Fibroblast of skin of left biceps (primary cell): ENCODE measurements at regions not wholly inside any gene's neighbourhood (a gene's known extent, or its start where the extent isn't known, plus 50 kb on each side); places are given as distances from the start of the nearest gene placed in this dataset.
"Not testable (repeated sequence)": the region's sequence is repeated elsewhere in the genome, so short reads cannot be mapped to it uniquely, and the experiment has no call there.

Experiments used
- DNase-seq, 2 experiments: peaks; one replicate each; pipeline ENCODE4 v3.0.0-alpha.2; 2013; ENCODE audit warnings: low read depth in 2 of 2

DNA sequence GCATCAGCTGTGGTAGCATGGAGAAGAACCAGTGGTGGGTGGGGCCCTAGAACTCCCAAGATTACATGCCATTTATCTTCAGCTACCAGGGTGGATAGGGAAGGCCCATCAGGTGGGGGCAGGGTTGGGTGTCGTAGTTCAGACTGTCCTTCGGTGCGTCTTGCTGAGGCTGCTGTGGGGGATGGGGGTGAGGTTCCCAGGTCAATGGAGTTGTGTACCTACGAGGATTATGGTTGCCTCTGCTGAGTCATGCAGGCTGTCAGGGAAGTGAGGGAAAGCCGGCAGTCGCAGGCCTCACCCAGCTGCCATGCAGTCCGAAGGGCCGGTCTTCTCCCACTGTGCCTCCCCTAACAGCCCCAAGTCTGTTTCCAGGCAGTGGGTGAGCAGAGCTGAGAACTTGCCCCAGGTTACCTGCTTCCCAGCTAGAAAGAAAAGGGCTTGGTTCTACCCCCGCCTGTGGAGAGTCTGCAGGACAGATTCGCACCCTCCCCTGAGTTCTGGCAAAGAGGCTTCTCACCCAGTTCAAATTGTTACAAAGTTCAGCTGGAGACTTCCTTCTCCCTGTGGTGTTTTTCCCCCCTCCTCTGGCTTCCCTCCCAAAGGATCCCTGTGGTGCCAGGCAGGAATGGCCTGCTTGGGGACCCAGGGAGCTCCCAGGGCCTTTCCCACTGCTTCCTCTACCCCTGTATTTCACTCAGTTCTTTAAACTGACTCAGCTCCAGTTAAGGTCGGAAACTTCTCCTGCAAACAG lies 342.7 kb downstream of the KLF13 start:
- DNase-seq: not testable (repeated sequence)

DNA sequence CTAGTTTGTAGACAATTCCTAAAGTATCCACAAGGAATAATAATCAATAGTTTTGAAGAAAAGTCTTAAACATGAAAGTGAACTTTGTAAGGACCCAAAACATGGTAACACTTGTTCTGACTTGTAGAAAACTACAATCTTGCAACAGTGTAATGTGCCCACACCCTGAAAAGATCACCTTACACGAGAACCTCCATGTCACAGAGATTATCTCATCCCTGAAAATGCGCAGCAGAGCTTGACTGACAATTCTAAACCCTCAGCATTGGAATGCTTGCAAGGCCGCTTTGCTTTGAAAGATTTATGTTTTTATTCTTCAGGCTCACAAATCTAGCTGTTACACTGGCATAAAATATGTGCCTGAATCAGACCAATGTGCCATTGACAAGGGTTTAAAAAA lies 346.6 kb downstream of the KLF13 start:
- DNase-seq: not testable (repeated sequence)

DNA sequence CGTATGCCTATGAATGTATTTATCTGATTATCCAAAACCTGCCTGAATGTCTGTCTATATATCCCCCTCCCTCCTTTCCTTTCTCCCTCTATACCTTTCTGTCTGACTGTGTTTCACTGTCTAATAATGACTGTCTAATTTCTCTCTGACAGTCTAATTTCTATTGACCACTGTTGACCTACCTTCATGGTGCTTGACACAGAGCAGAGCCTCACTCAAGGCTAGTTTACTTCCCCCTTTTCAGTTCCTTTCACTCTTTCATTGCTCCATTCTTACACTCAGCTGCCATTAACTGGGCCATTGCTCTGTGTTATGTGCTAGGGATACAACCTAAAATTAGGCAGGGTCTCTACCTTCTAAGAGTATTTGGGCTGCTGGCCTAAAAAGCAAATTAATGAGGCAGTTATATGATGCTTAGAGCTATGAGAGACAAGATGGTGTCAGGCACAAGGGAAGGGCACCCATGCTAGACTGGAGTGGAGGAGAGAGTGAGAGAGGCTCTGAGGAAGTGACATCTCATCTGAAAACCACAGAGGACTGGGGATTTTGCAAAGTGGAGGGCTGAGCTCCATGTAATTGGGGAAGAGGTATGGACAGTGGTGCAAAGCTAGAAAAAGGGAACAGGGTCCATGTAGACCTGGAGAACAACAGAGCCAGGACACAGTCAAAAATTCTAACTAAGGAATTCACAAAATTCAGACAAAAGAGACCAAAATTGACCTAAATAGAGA lies 348.6 kb upstream of the CHRNA7 start:
- not testable (repeated sequence) for DNase-seq

DNA sequence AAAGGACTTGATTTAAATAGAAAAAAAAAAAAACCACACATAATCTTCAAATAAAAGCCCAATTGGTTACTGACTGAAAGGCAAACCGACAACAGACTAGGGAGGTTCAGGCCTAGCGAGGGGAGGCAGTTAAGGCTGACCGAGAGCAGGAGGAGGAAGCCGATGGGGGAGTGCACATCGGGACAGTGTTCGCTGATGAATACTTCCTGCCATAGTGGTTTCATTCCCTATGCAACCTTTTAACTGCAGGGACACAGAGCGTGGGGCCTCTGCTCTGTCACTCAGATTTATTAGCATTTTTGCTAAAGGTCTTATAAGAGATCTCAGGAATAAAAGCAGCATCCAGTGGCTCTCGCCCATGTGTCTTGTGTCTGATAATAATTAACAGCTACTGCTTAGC lies 343.2 kb upstream of the CHRNA7 start:
- not testable (repeated sequence) for DNase-seq

DNA sequence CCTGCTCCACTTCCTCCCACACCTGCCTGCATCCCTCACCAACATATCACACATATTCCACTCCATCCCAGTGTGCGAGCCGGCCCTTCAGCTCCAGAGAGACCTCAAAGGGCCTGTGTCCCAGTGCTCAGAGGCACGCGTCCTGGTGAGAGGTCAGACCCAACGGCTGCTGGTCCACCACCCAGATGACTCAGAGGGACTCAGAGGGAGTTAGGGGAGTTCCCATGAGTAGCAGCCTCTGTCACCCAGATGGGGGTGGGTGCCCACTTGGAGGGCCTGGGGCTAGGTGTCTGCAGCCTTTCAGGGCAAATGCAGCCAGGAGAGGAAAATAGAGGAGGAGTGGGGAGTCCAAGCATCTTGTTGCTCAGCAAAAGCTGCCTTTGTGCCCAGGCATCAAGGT lies 333.8 kb upstream of the CHRNA7 start:
- not testable (repeated sequence) for DNase-seq

DNA sequence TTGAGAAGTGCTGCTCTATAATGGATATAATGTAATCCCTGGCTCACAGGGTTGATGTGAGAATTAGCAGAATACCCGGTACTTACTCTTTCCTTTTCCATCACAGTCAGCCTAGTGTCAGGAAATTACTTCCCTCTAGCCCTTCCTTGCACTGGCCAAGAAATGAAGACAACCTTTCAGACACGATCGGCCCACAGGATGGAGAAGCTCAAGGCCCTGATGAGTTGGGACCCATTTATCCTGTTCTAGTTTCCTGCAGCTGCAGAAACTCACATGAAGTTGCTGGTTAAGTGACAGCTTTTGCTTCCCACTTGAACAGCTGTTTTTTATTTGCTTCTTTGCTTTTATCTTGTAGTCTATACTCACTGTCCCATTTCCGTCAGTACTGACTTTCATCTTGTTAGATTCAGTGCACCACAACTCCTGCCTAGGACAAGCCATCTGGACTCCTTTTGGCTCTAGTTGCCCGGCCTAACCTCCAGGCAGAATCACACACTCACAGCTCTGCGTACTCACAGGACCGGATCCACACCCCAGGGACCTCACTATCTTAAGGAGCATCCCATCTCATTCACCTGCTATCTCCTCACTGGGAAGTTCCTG lies 325.1 kb upstream of the CHRNA7 start:
- DNase-seq: not testable (repeated sequence)

DNA sequence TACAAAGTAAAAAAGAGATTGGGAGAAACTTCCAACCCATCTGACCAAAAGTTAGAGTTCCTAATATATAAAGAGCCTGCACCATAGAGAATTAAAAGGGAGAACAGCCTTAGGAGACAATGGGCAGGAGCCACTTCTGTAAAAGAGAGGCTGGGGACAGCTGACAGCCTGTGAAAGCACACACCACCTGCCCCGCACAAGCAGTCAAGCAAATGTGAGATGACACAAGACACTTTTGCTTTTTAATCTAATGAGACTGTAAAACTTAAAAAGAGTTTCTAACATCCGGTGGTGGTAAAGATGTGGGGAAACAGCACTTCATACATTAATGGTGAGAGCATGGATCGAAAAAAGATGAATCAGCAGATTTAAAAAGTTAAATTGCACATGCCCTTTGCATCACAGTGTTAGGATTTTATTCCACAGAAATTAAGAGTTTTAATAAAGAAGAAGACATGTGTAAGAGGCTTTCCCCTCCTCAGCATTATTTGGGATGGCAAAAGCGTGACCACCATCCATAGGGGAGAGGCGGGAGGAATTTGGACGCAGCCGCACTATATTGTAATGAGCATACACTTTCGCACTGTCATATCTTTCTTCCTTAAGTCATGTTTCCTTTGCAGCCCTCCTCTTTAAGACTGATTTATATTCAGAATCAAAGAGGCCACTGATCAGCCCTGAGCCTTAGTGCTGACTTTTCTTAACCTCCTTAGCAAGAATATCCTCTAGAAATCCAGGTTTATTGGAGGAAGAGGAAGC lies 322.2 kb upstream of the CHRNA7 start:
- not testable (repeated sequence) for DNase-seq

DNA sequence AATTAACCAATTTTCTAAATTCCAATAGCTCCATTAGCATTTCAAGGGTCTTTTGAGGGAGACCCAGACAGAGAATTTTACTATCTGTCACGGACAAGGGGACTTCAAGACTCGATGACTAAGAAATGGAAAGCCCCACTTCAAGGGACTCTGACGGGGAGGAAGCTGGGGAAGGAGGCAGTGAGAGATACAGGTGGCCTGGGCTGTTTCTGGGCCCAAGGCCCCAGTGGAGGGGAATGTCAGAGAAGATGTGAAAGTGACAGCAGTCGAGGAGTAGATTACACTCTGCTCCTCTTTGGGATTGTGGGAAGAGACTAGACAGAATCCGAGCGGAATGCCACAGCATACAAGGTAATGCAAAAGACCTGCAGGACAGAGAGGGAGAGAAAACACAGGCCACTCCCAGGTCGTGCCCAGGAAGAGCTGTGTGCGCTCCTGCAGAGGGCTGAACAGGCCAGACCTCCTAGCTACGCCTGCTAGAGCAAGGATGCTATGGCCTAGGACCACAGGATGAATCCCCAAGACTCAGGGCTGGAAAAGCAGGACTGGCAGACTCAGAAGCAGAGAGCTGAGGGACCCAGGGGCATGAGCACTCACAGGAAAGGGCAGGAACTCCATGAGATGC lies 321.5 kb upstream of the CHRNA7 start:
- DNase-seq: not testable (repeated sequence)

DNA sequence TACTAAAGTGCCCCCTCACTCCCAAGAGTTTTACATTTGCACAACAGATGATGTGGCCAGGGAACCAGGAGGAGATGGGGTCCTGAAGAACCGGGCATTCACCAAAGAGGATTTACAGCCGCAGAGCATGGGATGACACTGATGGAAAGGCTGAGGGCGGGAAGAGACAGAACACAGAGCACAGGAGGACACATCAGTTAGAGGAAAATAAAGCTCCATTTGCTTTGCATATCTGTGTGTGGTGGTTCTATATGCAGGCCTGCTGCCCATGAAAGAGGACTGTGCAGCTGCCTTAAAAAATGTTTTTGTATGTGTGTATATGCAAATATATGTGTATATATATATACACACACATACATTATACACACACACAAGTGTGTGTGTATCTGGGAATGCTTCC lies 320.8 kb upstream of the CHRNA7 start:
- not testable (repeated sequence) for DNase-seq

DNA sequence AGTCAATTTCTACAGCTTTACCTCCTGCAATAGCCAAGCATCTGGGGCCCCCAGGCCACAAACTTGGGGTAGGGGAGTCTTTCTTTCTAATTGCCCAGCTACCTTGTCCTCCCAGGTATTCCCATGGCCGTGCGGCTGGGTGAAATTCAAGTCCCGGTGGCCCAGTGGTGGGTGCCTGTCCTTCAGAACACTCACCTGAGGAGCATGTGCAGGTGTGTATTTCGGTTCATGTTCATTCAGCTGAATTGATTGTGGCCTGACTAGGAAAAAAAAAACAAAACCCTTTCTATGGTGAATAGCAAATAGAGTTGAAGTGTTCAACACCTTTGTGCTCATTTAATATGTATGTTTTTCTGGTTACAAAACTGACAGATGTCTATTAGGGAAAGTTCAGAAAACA lies 319.5 kb upstream of the CHRNA7 start:
- not testable (repeated sequence) for DNase-seq

DNA sequence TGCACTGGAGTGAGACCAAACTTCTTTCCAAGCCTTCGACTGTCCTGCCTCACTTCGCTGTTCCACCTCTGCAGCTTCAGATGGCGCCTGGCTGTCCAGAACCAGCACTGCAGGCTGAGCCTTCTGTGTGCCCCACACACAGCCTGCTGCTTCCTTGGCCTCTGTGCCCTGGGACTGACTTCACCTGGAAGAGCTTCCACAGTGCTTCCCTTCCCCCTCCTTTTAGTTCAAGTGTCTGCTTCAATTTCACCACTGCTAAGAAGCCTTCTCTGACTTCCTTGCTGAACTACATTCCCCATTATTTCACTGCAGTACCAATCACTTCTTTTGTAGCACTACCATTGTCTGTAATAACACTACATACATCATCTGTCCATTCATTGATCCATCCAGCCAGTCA lies 315.1 kb upstream of the CHRNA7 start:
- not testable (repeated sequence) for DNase-seq

DNA sequence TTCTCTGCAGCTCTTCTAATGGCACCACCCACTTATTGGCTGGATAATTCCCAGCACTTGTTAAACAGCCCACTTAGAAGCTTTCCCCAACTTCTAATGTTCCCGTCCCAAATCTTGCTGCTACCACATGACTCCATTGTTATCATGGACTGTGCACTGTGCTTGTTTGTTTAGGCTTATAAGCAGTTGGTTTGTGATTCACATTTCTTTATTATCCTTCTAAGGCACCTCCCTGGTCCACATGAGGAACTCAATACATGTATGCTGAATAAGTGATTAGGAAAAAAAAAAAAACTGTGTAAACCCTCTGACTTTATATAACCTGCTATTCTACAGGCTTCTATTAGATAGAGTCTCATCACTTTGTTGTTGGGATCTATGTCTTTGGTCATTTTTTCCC lies 311.7 kb upstream of the CHRNA7 start:
- not testable (repeated sequence) for DNase-seq

DNA sequence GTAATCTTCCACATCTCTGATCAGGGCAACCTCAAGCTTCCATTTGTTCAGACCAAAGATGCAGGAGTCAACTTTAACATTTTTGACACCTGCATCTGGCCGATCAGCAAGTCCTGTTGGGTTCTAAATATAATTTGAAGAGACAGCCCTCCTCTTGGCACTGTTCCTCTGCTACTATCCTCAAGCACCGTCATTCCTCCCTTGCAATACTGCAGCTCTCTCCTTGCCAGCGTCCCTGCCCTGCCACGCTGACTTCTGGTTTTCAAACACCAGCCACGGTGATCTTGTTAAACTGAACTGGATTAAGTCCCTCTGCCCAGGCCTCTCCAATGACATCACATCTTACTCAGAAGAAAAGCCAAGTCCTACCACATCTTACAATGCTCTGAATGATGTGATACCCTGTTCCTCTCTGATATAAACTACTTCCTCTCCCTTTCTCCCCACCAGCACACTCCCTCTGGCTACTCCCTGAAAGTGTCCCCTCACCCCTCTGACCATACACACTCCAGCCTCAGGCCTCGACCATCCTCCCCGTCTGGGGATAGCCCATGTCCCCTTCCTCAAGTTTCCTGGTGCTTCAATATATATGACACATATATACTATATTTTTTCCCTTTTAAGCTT lies 310.8 kb upstream of the CHRNA7 start:
- not testable (repeated sequence) for DNase-seq

DNA sequence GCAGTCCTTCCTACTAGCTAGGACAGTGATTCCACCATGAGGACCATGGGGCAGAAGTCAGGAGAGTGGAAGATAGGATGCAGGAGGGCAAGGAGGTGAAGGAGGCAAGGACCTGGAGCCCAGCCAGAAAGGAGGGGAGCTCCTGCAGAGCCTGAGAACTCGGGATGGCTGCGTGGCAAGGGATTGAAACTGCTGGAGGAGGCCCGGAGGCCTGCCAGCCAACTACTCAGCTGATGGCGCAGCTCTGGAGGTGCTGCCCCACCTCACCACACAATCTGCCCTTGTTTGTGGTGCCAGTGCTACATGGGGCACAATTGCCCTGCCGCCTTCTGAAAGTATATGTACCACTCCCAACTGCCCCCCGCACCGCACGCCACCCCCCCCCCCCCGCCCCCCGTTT lies 307.3 kb upstream of the CHRNA7 start:
- not testable (repeated sequence) for DNase-seq

DNA sequence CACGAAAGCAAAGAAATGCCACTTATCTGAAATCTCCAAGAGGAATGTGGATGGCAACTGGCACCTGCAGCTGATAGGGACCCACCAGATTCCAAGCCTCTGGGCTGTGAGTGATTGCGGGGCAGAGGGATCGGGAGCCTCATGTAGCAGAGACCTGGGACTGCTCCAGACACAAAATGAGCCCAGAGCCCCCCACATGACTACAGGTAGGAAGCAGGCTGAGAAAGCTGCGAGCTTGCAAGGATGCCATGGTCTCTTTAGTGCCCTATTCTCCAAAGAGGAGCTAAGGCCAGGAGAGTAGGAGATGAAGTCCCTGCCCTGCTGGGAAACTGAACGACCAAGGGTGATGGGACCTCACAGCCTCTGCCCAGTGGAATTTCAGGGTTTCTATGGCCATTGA lies 305.4 kb upstream of the CHRNA7 start:
- not testable (repeated sequence) for DNase-seq

DNA sequence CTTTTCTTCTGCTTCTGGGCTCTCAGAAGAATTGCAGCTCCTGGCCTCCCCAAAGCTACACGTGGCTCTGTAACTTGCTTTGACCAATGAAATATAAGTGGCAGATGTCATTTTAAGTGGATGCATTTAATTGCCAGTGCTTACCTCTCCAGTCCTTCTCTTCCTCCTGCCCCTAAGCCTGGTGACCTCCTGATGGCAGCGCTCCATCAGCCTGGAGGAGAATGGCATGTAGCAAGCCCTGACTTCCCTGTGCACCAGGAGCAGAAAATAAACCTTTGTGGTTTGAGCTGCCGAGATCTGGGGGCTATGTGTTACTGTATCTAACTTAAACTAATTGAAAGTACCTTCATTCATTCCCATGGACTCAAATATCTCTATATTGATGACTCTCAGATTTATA lies 304.7 kb upstream of the CHRNA7 start:
- not testable (repeated sequence) for DNase-seq

DNA sequence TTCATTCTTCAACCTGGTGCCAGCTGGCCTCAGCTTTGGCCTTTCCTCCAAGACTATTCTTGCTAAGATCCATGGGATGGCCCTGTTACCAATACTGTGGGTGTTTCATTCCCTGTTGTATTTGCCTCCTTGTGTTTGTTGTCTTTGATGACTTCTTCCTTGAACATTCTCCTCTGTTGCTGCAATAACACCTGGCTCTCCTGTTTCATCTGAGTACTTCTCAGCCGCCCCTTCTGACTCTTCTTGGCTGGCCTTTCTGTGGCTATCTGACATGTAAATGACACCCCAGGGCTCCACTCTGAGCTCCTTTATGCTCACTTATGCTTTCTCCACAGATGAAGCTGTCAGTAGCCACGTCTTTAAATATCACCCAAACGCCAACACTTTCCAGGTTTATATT lies 302.7 kb upstream of the CHRNA7 start:
- no peak for DNase-seq

DNA sequence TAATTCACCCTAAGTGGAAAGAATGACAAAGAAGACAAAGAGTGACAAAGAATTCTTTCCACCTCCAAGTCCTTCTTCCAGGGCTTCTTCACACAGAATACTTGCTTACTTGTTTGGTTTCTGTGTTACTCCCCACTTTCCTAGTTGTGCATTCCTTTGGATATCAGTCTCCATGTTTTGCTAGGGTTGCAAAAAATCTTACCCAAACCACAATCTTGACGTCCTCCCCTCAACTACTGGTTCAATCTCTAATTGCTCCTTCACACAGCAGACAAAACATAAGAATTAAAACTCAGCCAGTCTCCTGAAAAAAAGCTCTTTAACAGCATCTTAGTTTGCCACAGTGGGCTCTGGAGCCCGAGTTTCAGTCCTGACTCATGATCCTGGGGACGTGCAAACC lies 297.6 kb upstream of the CHRNA7 start:
- no peak for DNase-seq

DNA sequence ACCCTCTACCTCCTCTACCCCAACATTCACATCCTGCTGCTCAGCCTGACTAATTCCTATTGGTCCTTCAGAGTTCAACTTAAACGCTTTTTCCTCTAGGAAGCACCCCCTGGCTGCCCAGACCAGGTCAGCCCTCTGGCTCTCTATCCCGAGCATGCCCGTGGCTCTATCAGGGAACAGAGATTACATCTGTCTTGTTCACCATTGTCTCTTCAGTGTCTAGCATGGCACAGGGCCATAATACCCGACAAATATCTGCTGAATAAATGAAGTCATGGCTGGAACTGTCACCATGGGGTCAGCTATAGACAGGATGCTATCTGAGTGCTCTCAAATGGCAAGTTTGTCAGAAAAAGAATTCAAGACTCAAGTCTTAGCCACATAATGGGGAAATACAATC lies 296.9 kb upstream of the CHRNA7 start:
- DNase-seq: no peak

DNA sequence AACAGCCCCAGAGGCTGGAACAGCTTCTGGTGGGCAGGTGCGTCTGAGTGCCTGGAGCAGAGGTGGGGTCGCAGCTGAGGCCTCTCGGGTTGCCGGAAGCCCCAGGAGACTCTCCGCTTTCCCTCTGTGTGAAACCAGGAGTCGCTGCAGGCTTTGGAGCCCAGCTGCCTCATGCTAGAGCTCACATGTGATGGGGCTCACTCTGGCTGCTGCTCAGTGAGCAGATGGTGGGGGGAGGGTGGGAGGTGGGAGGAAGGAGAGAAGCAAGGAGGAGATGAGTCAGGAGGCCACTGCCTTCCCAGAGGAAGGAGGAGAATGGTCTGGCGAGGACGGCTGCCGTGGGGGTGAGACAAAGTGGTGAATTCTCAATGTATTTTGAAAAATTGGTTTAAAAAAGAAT lies 290.1 kb upstream of the CHRNA7 start:
- peak in 1 of 2 experiments; percentile 14 for DNase-seq

DNA sequence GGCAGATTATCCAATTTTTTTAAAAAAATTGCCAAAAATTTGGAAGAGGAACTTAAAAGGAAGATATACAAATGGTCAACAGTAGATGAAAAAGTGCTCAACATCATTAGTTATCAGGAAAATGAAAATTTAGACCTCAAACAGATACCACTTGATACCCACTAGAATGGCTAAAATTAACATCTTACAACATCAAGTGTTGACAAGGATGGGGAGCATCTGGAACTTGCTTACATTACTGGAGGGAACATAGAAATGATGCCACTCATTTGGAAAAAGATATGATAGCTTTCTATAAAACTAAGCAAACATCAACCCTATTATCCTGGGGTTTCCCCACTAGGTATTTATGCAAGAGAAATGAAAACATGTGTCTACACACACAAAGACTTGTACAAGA lies 284.5 kb upstream of the CHRNA7 start:
- DNase-seq: no peak
